ENCODE measurements at regions not wholly inside any gene's neighbourhood (a gene's known extent, or its start where the extent isn't known, plus 50 kb on each side); places are given as distances from the start of the nearest gene placed in this dataset.
"Not testable (repeated sequence)": the region's sequence is repeated elsewhere in the genome, so short reads cannot be mapped to it uniquely, and the experiment has no call there.

DNA sequence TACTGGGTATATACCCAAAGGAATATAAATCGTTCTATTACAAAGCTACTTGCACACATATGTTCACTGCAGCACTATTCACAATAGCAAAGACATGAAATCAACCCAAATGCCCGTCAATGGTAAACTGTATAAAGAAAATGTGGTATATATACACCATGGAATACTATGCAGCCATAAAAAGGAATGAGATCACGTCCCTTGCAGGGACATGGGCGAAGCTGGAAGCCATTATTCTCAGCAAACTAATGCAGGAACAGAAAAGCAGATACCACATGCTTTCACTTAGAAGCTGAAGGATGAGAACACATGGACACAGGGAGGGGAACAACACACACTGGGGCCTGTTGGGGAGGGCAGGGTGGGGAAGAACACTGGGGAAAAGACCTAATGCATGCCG lies 1740.0 kb upstream of the RAG2 start:
- not testable (repeated sequence) for TF ChIP-seq YY1 (IDR thresholded peaks at IDR 0.05; ENCODE audit: extremely low read depth, insufficient replicate concordance, low read depth, low read length); ELF1 (IDR thresholded peaks at IDR 0.05; ENCODE audit: borderline replicate concordance, low read depth); POLR2A (IDR thresholded peaks at IDR 0.05; ENCODE audit: borderline replicate concordance, extremely low read depth, insufficient read depth, insufficient read length); FOSL1 (IDR thresholded peaks at IDR 0.05; ENCODE audit: low read depth); SRF (IDR thresholded peaks at IDR 0.05; ENCODE audit: low read depth); CEBPB (IDR thresholded peaks at IDR 0.05; ENCODE audit: low read depth); EZH2 (IDR thresholded peaks at IDR 0.05)
- TF ChIP-seq, protein P1, sequence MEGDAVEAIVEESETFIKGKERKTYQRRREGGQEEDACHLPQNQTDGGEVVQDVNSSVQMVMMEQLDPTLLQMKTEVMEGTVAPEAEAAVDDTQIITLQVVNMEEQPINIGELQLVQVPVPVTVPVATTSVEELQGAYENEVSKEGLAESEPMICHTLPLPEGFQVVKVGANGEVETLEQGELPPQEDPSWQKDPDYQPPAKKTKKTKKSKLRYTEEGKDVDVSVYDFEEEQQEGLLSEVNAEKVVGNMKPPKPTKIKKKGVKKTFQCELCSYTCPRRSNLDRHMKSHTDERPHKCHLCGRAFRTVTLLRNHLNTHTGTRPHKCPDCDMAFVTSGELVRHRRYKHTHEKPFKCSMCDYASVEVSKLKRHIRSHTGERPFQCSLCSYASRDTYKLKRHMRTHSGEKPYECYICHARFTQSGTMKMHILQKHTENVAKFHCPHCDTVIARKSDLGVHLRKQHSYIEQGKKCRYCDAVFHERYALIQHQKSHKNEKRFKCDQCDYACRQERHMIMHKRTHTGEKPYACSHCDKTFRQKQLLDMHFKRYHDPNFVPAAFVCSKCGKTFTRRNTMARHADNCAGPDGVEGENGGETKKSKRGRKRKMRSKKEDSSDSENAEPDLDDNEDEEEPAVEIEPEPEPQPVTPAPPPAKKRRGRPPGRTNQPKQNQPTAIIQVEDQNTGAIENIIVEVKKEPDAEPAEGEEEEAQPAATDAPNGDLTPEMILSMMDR (IDR thresholded peaks at IDR 0.05 in 2 of 3, conservative IDR thresholded peaks at IDR 0.05 in 1 of 3; ENCODE audit: borderline replicate concordance in 1 of 3, insufficient read depth in 1 of 3, low read depth in 2 of 3, low read length in 2 of 3): not testable (repeated sequence)
